ENCODE measurements at regions not wholly inside any gene's neighbourhood (a gene's known extent, or its start where the extent isn't known, plus 50 kb on each side); places are given as distances from the start of the nearest gene placed in this dataset.

- no peak for DNase-seq
Observed at GRCh38 chr18:47313901-47314300, 62.4 kb upstream of the SKOR2 start.

DNA sequence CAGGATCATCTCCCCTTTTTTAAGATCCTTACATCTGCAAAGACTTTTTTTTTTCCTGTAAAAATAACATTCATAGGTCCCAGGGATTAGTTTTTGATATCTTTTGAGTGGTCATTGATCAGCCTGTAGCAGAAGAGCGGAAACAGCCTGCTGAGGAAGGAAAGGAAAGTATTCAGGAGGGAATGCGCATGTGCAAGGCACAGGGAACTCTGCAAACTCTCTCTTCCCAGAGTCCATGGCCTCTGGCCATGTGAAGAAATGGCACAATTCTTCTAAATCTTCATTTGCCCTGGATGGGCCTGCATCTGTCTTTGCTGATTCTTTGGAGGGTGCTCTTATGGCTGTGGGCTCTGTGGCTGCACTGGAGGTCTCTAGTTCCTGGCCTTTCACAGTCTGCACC lies 60.1 kb upstream of the SKOR2 start:
- DNase-seq = no peak

Measured in KG1 (cell line).